Dermis blood vessel endothelial cell (primary cell): ENCODE measurements at regions not wholly inside any gene's neighbourhood (a gene's known extent, or its start where the extent isn't known, plus 50 kb on each side); places are given as distances from the start of the nearest gene placed in this dataset.

ENCODE experiments used
- DNase-seq: peaks from one replicate; pipeline ENCODE4 v3.0.0; 2010

GRCh38 chr14:71471634-71472355 is 460.4 kb upstream of the RGS6 start:
- DNase-seq: no peak

GRCh38 chr14:71472356-71473340 is 459.6 kb upstream of the RGS6 start:
- no peak for DNase-seq

- DNase-seq: no peak
These were observed 458.4 kb upstream of the RGS6 start for GRCh38 chr14:71473843-71474242.

- DNase-seq: no peak
These were observed 457.6 kb upstream of the RGS6 start for GRCh38 chr14:71474301-71475265.

- no peak for DNase-seq
These were observed 456.3 kb upstream of the RGS6 start for GRCh38 chr14:71475916-71476315.

DNA sequence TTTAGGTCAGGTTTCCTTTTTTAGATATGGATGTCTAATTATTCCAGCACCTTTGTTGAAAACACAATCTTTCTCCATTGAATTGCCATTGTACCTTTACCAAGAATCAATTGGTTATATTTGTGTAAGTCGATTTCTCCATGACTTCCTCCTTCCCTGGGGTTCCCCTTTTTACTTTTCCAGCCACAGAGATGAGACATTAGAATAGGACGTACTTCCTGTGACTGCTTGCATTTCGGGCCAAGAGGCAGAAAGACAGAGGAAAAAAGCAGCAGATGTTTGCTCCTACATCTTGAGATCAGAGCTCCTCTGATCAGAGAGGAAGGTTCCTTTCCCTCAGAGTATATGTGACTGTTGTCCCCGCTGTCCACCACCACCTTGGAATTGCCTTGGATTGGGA is 453.7 kb upstream of the RGS6 start:
- peak; percentile 32 for DNase-seq

- DNase-seq: no peak
These were observed 451.1 kb upstream of the RGS6 start for GRCh38 chr14:71481021-71481654.

DNA sequence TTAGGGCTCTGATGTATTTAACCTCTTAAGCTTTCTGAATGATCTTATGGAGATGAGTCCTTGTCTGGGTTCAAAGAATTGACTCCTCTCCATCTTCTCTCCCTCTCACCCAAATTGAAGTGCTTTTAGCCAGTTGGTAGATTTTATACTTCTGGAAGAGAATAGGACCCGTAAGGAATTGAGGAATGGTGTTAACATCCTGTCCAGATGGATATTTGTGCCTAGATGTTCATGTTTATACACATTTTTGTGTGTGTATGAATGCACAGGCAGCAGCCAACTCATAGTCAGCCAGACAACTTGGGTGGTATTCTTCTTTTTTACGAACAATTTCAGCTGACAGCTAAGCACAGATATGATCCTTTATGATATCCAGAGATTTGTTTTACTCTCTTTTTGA is 449.6 kb upstream of the RGS6 start:
- no peak for DNase-seq

GRCh38 chr14:71483154-71483553 is 449.1 kb upstream of the RGS6 start:
- no peak for DNase-seq

- no peak for DNase-seq
These were observed 446.4 kb upstream of the RGS6 start for GRCh38 chr14:71485833-71486232.

DNA sequence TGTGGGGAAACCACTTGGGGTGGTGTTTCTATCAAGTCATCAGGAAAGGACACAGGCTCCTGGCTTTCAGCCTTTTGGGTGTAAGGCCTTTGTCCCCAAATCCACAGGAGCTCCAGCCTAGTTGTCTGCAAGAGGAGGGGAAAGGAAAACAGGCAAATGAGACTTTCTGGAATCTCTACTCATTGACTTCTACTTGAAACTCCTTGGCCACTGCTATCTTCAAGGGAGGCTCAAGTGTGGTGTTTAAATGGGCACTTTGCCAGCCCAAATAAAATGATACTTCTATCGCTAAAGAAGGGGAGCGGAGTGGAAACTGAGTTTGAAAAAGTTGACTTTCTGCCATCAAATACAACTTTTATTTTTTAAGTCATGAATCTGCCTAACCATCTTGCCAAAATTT is 445.9 kb upstream of the RGS6 start:
- no peak for DNase-seq

GRCh38 chr14:71487449-71487848 is 444.8 kb upstream of the RGS6 start:
- no peak for DNase-seq

DNA sequence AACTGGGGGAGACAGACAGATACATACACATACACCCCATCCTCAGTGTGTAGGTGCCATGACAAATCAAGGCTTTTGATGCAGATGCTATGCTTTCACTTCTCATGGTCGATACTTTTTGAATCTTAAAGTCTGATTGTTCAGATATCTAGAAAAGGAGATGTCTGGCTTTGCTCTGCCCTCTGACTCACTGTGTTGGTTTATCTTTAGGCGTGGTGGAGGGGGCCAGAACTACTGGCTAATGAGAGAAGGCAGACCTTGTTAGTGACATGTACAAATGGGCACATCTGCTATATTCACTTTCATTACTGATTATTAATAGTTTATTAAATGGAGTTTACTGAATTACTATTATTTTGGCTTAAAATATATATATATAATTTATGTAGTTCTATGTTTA is 444.3 kb upstream of the RGS6 start:
- no peak for DNase-seq

DNA sequence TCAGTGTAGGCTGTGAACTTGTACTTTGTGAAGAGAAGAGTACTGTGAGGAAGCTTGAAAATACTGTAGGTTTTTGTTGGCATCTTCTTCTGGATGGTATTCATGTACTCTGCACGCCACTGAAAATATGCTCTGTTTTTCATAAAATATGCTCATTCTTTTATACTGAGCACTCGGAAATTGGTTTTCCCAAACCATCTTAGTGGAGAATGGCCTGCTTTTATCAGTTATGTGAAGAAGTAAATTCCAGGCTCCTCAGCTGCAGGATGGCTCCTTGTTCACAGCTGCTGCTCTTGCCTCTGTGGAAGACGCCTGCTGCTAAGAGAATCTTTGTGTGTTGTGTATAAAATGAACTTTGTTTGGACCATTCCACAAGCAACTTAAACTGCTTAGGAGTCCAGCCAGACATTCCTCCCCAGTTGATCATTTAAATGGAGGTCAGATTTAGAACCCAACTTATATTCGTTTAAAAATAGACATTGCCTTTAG is 443.5 kb upstream of the RGS6 start:
- DNase-seq: no peak

GRCh38 chr14:71489742-71490141 is 442.5 kb upstream of the RGS6 start:
- DNase-seq: no peak

DNA sequence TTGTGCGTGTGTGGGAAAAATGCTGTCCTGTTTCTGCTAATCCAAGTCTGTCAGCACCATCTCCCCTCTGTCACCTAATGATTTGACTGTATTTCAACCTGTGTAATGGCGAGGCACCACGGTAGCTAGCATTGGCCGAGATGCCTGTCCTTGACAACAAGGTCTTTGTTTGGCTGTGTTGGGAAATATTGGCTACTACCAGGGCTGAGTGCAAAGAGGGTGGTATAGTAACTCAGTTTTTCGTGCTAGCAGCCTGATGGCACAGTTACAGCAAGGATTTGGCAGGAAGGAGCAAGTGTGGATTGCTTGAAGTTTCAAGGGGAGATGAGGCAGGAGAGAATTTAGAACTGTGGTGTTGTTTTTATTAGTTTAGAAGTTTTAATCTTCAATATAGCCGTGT is 440.3 kb upstream of the RGS6 start:
- no peak for DNase-seq

DNA sequence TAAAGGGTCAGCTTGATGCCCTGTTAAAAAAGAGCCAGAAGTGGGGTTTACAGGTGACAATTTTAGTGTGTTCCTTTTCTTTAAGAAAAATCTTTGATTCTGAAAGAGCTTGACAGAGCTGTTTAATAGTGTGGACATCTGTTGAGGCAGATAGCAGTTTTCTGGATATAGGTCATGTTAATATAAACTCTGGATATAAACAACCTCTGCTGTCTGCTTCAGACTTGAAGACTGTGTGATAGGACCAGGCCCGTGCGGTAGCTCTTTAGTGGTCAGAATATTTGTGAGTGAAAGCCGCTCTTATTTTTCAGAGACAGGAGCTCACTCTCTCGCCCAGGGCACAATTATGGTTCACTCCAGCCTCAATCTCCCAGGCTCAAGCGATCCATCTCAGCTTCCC is 439.9 kb upstream of the RGS6 start:
- no peak for DNase-seq

DNA sequence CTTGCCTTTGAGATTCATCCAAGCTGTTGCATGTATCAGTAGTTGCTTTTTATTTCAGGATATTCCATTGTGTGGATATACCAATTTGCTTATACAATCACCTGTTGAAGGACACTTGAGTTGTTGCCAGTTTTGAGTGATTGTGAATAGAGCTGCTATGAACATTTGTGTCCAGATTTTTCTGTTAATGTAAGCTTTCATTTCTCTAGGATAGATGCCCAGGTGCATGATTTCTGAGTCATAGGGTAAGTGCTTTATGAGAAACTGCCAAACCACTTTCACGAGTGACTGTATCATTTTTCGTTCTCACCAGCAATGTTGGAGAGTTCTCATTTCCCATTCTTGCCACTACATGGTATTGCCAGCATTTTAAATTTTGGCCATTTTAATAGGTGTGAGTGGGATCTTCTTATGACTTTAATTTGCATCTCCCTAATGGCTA is 434.6 kb upstream of the RGS6 start:
- DNase-seq: peak; percentile 28

DNA sequence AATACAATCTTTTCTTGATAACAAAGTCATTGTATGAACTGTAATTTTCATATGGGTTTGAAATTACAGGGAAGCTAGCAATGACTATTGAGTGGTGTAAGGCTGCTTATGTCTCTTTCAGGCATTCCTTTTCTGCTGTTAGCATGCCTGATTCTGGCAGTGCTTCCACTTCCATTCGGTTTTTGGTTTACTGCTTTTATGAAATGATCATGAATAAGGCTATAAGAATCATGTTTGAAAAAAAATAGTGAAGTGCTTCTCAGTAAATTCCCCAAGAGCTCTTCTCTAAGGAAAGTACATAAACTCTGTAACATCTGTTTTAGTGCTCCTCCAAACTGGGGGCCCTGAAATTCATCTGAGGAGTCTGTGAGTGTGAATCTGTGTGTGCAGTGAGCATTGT is 434.0 kb upstream of the RGS6 start:
- no peak for DNase-seq

- no peak for DNase-seq
These were observed 433.2 kb upstream of the RGS6 start for GRCh38 chr14:71499018-71499417.

DNA sequence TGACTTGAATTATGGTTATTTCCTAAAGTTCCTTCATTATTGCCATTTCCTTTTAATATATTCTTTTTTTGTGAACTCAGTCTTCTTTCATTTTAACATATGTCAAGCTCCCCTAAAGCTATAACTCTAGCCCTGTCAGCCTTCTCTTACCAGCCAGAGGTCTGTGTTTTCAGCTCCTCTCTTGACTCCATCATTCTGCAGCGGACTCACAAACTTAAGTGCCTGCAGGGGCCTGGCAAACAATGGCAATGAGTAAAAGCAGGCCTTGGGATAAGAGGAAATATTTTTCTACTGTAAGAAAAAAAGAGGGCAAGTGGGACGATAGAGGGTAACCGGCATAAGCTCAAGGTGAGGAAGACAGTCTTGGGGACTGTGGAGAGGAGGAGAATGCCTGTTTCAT is 424.5 kb upstream of the RGS6 start:
- no peak for DNase-seq

DNA sequence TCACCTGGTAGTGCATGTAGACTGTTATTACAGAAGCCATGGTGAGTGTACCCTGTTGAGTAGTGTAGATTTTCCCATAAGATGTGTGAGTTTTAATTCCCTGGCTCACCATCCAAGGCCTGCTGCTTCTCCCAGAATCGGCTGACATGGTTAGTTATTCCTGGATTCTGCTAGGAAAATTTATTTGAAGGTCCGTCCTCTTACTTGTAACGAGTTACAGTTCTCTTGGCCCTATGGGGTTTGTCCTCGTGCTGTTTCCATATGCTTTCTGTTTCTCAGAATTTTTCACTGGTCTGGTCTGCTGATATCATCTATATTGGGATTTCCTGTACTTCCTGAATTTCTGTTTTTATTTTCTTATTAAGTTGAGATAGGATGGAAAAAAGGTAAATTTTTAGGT is 423.3 kb upstream of the RGS6 start:
- DNase-seq: no peak
